ENCODE measurements at regions not wholly inside any gene's neighbourhood (a gene's known extent, or its start where the extent isn't known, plus 50 kb on each side); places are given as distances from the start of the nearest gene placed in this dataset.

- DNase-seq = no peak
- Histone ChIP-seq H3K9ac (ENCODE audit: extremely low read depth, low read length, poor library complexity, severe bottlenecking) (no peak overlapping the region), H3K4me1 (ENCODE audit: control insufficient read depth, insufficient read depth, low read length) (no peaks in the 10 kb centered on the region), H3K27ac (ENCODE audit: low read depth, low read length) (no peak overlapping the region), H3K27me3 (ENCODE audit: control insufficient read depth, insufficient read depth, low read length, poor library complexity, severe bottlenecking) (no peaks in the 10 kb centered on the region), H3K36me3 (ENCODE audit: control insufficient read depth, insufficient read depth, low read length) (no peaks in the 10 kb centered on the region), H3K9me3 (ENCODE audit: control insufficient read depth, low read length) (no peaks in the 10 kb centered on the region), H3K4me3 (ENCODE audit: low read length) (no peak overlapping the region)
- no peaks in the 10 kb centered on the region for H3K36me3 Mint-ChIP-seq (ENCODE audit: low read depth)
- H3K4me3 Mint-ChIP-seq = no peak overlapping the region
- H3K9me3 Mint-ChIP-seq = no peaks in the 10 kb centered on the region
- H3K4me1 Mint-ChIP-seq = no peaks in the 10 kb centered on the region
- no peak overlapping the region for H3K27ac Mint-ChIP-seq
- no peaks in the 10 kb centered on the region for H3K27me3 Mint-ChIP-seq (ENCODE audit: insufficient read depth)
- no peak for TF ChIP-seq CTCF (conservative IDR thresholded peaks at IDR 0.05)
Measured at GRCh38 chr1:194829492-194829891, 1643.1 kb upstream of the B3GALT2 start.

GRCh38 chr1:194825382-194825781, 1639.0 kb upstream of the B3GALT2 start:
- Mint-ChIP-seq H3K36me3 (ENCODE audit: low read depth) (no peaks in the 10 kb centered on the region), H3K27me3 (ENCODE audit: insufficient read depth) (no peaks in the 10 kb centered on the region), H3K4me3 (no peak overlapping the region), H3K9me3 (no peaks in the 10 kb centered on the region), H3K4me1 (no peaks in the 10 kb centered on the region), H3K27ac (no peak overlapping the region)
- no peaks in the 10 kb centered on the region for H3K36me3 ChIP-seq (ENCODE audit: control insufficient read depth, insufficient read depth, low read length)
- peak; percentile 54 for TF ChIP-seq CTCF (conservative IDR thresholded peaks at IDR 0.05)
- H3K27me3 ChIP-seq (ENCODE audit: control insufficient read depth, insufficient read depth, low read length, poor library complexity, severe bottlenecking) = no peaks in the 10 kb centered on the region
- H3K4me1 ChIP-seq (ENCODE audit: control insufficient read depth, insufficient read depth, low read length) = no peaks in the 10 kb centered on the region
- WGBS, 2 experiments (ENCODE audit: insufficient coverage in 1 of 2, insufficient read length in 1 of 2) = no CpG with 5 or more reads among the region's 1 CpG
- no peak overlapping the region for H3K27ac ChIP-seq (ENCODE audit: low read depth, low read length)
- no peak for DNase-seq
- H3K9ac ChIP-seq (ENCODE audit: extremely low read depth, low read length, poor library complexity, severe bottlenecking) = no peak overlapping the region
- H3K9me3 ChIP-seq (ENCODE audit: control insufficient read depth, low read length) = no peaks in the 10 kb centered on the region
- H3K4me3 ChIP-seq (ENCODE audit: low read length) = no peak overlapping the region

GRCh38 chr1:194821091-194821490, 1634.7 kb upstream of the B3GALT2 start:
- TF ChIP-seq CTCF (conservative IDR thresholded peaks at IDR 0.05) = no peak
- WGBS, 2 experiments (ENCODE audit: insufficient coverage in 1 of 2, insufficient read length in 1 of 2) = 97 to 100% methylated on average over 1 of the region's 1 CpG
- Histone ChIP-seq H3K4me3 (ENCODE audit: low read length) (no peak overlapping the region), H3K4me1 (ENCODE audit: control insufficient read depth, insufficient read depth, low read length) (no peaks in the 10 kb centered on the region), H3K27ac (ENCODE audit: low read depth, low read length) (no peak overlapping the region), H3K9me3 (ENCODE audit: control insufficient read depth, low read length) (no peaks in the 10 kb centered on the region), H3K27me3 (ENCODE audit: control insufficient read depth, insufficient read depth, low read length, poor library complexity, severe bottlenecking) (no peaks in the 10 kb centered on the region), H3K9ac (ENCODE audit: extremely low read depth, low read length, poor library complexity, severe bottlenecking) (no peak overlapping the region), H3K36me3 (ENCODE audit: control insufficient read depth, insufficient read depth, low read length) (no peaks in the 10 kb centered on the region)
- no peaks in the 10 kb centered on the region for H3K27me3 Mint-ChIP-seq (ENCODE audit: insufficient read depth)
- H3K4me3 Mint-ChIP-seq = no peak overlapping the region
- H3K36me3 Mint-ChIP-seq (ENCODE audit: low read depth) = no peaks in the 10 kb centered on the region
- no peak overlapping the region for H3K27ac Mint-ChIP-seq
- H3K9me3 Mint-ChIP-seq = no peaks in the 10 kb centered on the region
- no peaks in the 10 kb centered on the region for H3K4me1 Mint-ChIP-seq
- no peak for DNase-seq
